Transverse colon (tissue), 4 donors: ENCODE measurements at regions not wholly inside any gene's neighbourhood (a gene's known extent, or its start where the extent isn't known, plus 50 kb on each side); places are given as distances from the start of the nearest gene placed in this dataset.

Experiments used
- POLR2A ChIP-seq: fragments of 450-650 bp; IDR thresholded peaks from one replicate; pipeline ENCODE4 v1.6.1; 2016; ENCODE audit warnings: antibody characterized with exemption, mild to moderate bottlenecking, moderate library complexity
- POLR2AphosphoS5 ChIP-seq, 3 donors: sonication (generic); formaldehyde crosslinking; IDR thresholded peaks; one replicate each; pipeline ENCODE4 v1.6.1; 2016; ENCODE audit warnings: antibody characterized with exemption in 3 of 3
- TF ChIP-seq, protein P1 (sequence below), 5 experiments: fragments of 200-600 bp in 3 of 5; fragments of 450-650 bp in 2 of 5; sonication (generic) in 3 of 5; IDR thresholded peaks; 1 replicate in 2 of 5; 2 replicates in 3 of 5; pipeline ENCODE4 v1.5.1; 2016 to 2017; ENCODE audit warnings: antibody characterized with exemption in 5 of 5, inconsistent platforms in 3 of 5, mild to moderate bottlenecking in 2 of 5, moderate library complexity in 1 of 5

DNA sequence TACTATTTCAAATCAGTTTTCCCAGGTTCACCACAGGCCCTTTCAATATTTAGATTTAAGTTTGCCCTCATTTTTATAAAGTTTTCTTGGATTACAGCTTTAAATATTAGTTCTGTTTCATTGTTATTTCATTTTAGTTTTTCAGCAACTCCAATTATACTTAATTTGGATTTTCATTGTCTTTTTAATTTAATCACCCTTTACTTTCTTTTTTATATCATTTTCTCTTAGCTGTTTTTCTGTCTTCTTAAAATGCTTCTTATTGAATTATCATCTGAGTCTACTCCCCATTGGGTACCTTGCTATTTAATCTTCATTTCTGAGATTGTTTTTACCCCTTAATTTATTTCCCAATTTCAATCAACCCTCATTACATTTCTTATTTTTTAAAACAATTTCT lies 160.4 kb downstream of the PAPSS1 start:
- no peak for TF ChIP-seq POLR2A
- TF ChIP-seq, protein P1, sequence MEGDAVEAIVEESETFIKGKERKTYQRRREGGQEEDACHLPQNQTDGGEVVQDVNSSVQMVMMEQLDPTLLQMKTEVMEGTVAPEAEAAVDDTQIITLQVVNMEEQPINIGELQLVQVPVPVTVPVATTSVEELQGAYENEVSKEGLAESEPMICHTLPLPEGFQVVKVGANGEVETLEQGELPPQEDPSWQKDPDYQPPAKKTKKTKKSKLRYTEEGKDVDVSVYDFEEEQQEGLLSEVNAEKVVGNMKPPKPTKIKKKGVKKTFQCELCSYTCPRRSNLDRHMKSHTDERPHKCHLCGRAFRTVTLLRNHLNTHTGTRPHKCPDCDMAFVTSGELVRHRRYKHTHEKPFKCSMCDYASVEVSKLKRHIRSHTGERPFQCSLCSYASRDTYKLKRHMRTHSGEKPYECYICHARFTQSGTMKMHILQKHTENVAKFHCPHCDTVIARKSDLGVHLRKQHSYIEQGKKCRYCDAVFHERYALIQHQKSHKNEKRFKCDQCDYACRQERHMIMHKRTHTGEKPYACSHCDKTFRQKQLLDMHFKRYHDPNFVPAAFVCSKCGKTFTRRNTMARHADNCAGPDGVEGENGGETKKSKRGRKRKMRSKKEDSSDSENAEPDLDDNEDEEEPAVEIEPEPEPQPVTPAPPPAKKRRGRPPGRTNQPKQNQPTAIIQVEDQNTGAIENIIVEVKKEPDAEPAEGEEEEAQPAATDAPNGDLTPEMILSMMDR (IDR thresholded peaks at IDR 0.05) = no peak
- no peak for TF ChIP-seq POLR2AphosphoS5 (IDR thresholded peaks at IDR 0.05)
